ENCODE measurements at regions not wholly inside any gene's neighbourhood (a gene's known extent, or its start where the extent isn't known, plus 50 kb on each side); places are given as distances from the start of the nearest gene placed in this dataset.

DNA sequence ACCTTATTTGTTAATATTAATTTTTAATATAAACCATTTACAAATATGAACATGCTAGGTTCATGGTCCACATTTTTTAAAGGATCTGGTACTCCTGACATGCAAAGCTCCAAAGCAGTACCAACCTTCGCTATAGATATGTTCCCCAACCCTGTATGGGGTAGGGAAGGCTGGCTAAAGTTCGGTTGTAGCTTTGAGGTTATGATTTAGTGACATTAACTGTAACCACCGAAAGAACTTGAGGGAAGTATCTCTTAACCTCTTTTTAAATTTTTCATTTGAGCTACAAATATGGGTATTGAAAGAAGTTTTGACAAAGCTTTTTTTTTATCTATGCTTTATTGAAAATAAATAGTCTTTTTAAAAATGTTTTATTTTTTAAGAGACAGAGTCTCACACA, 115.5 kb downstream of the DYRK2 start:
- TF ChIP-seq POLR2AphosphoS5 (IDR thresholded peaks at IDR 0.05) (no peak), POLR2A (IDR thresholded peaks at IDR 0.05) (no peak)
- TF ChIP-seq, protein P1, sequence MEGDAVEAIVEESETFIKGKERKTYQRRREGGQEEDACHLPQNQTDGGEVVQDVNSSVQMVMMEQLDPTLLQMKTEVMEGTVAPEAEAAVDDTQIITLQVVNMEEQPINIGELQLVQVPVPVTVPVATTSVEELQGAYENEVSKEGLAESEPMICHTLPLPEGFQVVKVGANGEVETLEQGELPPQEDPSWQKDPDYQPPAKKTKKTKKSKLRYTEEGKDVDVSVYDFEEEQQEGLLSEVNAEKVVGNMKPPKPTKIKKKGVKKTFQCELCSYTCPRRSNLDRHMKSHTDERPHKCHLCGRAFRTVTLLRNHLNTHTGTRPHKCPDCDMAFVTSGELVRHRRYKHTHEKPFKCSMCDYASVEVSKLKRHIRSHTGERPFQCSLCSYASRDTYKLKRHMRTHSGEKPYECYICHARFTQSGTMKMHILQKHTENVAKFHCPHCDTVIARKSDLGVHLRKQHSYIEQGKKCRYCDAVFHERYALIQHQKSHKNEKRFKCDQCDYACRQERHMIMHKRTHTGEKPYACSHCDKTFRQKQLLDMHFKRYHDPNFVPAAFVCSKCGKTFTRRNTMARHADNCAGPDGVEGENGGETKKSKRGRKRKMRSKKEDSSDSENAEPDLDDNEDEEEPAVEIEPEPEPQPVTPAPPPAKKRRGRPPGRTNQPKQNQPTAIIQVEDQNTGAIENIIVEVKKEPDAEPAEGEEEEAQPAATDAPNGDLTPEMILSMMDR (IDR thresholded peaks at IDR 0.05 in 8 of 11, conservative IDR thresholded peaks at IDR 0.05 in 3 of 11): no peak

Measured in spleen (tissue), 7 donors.